Body of pancreas (tissue), 4 donors: ENCODE measurements at regions not wholly inside any gene's neighbourhood (a gene's known extent, or its start where the extent isn't known, plus 50 kb on each side); places are given as distances from the start of the nearest gene placed in this dataset.

Experiments used
- POLR2A ChIP-seq, 3 donors: fragments of 450-650 bp; IDR thresholded peaks; one replicate each; pipeline ENCODE4 v1.6.1; 2016; ENCODE audit warnings: antibody characterized with exemption in 3 of 3, mild to moderate bottlenecking in 2 of 3
- TF ChIP-seq, protein P1 (sequence below), 7 experiments: fragments of 450-650 bp in 4 of 7; fragments of 200-600 bp in 3 of 7; sonication (generic) in 3 of 7; IDR thresholded peaks; one replicate each; pipeline ENCODE4 v1.5.1; 2016 to 2019; ENCODE audit warnings: antibody characterized with exemption in 7 of 7

GRCh38 chrX:12021698-12022097, 116.6 kb upstream of the FRMPD4 start:
- TF ChIP-seq, protein P1, sequence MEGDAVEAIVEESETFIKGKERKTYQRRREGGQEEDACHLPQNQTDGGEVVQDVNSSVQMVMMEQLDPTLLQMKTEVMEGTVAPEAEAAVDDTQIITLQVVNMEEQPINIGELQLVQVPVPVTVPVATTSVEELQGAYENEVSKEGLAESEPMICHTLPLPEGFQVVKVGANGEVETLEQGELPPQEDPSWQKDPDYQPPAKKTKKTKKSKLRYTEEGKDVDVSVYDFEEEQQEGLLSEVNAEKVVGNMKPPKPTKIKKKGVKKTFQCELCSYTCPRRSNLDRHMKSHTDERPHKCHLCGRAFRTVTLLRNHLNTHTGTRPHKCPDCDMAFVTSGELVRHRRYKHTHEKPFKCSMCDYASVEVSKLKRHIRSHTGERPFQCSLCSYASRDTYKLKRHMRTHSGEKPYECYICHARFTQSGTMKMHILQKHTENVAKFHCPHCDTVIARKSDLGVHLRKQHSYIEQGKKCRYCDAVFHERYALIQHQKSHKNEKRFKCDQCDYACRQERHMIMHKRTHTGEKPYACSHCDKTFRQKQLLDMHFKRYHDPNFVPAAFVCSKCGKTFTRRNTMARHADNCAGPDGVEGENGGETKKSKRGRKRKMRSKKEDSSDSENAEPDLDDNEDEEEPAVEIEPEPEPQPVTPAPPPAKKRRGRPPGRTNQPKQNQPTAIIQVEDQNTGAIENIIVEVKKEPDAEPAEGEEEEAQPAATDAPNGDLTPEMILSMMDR (IDR thresholded peaks at IDR 0.05), result no peak
- TF ChIP-seq POLR2A (IDR thresholded peaks at IDR 0.05), result no peak
